ENCODE measurements at regions not wholly inside any gene's neighbourhood (a gene's known extent, or its start where the extent isn't known, plus 50 kb on each side); places are given as distances from the start of the nearest gene placed in this dataset.

GRCh38 chr21:16378525-16378924 lies 648.7 kb downstream of the USP25 start:
- H3K4me3 ChIP-seq (ENCODE audit: control insufficient read depth in 1 of 7, extremely low read depth in 1 of 7, insufficient read depth in 4 of 7, low read depth in 2 of 7, low read length in 6 of 7), result no peak overlapping the region
- ChIA-PET CTCF (no interaction called here), POLR2A (no interaction called here)
- H3K4me1 ChIP-seq (ENCODE audit: control extremely low read depth in 1 of 4, control insufficient read depth in 4 of 4, insufficient read depth in 4 of 4, low read length in 3 of 4), result no peaks in the 10 kb centered on the region
- 100% methylated on average over 1 of the region's 3 CpGs for WGBS (ENCODE audit: insufficient coverage)
- no peak for DNase-seq
- H3K27ac ChIP-seq (ENCODE audit: insufficient read depth in 1 of 2, low read depth in 1 of 2, low read length in 2 of 2, poor library complexity in 1 of 2, severe bottlenecking in 2 of 2), result no peak overlapping the region
- H3K9me3 ChIP-seq (ENCODE audit: control extremely low read depth in 1 of 5, control insufficient read depth in 4 of 5, insufficient read depth in 2 of 5, low read depth in 1 of 5, low read length in 4 of 5), result no peaks in the 10 kb centered on the region
- H3K27me3 ChIP-seq (replicated peaks in 2 of 5; ENCODE audit: control insufficient read depth in 4 of 5, insufficient read depth in 5 of 5, low read length in 4 of 5), result no peaks in the 10 kb centered on the region
- peaks cover 0 to 2% (median 0%) of the 10 kb centered on the region in 4 experiments for H3K36me3 ChIP-seq (ENCODE audit: control insufficient read depth in 4 of 4, insufficient read depth in 4 of 4, low read length in 3 of 4)

- no peaks in the 10 kb centered on the region for H3K4me1 ChIP-seq (ENCODE audit: control extremely low read depth in 1 of 4, control insufficient read depth in 4 of 4, insufficient read depth in 4 of 4, low read length in 3 of 4)
- WGBS (ENCODE audit: insufficient coverage), result 100% methylated on average over 4 of the region's 4 CpGs
- ChIA-PET POLR2A (no interaction called here), CTCF (no interaction called here)
- H3K9me3 ChIP-seq (ENCODE audit: control extremely low read depth in 1 of 5, control insufficient read depth in 4 of 5, insufficient read depth in 2 of 5, low read depth in 1 of 5, low read length in 4 of 5), result peaks cover 0 to 5% (median 0%) of the 10 kb centered on the region in 5 experiments
- no peak overlapping the region for H3K4me3 ChIP-seq (ENCODE audit: control insufficient read depth in 1 of 7, extremely low read depth in 1 of 7, insufficient read depth in 4 of 7, low read depth in 2 of 7, low read length in 6 of 7)
- peaks cover 0 to 7% (median 0%) of the 10 kb centered on the region in 4 experiments for H3K36me3 ChIP-seq (ENCODE audit: control insufficient read depth in 4 of 4, insufficient read depth in 4 of 4, low read length in 3 of 4)
- DNase-seq, result no peak
- H3K27me3 ChIP-seq (replicated peaks in 2 of 5; ENCODE audit: control insufficient read depth in 4 of 5, insufficient read depth in 5 of 5, low read length in 4 of 5), result no peaks in the 10 kb centered on the region
- no peak overlapping the region for H3K27ac ChIP-seq (ENCODE audit: insufficient read depth in 1 of 2, low read depth in 1 of 2, low read length in 2 of 2, poor library complexity in 1 of 2, severe bottlenecking in 2 of 2)
Measured at GRCh38 chr21:16388291-16388690, 658.5 kb downstream of the USP25 start.

- ChIA-PET CTCF (no interaction called here), POLR2A (no interaction called here)
- H3K9me3 ChIP-seq (ENCODE audit: control extremely low read depth in 1 of 5, control insufficient read depth in 4 of 5, insufficient read depth in 2 of 5, low read depth in 1 of 5, low read length in 4 of 5), result peaks cover 0 to 5% (median under 1%) of the 10 kb centered on the region in 5 experiments
- H3K4me1 ChIP-seq (ENCODE audit: control extremely low read depth in 1 of 4, control insufficient read depth in 4 of 4, insufficient read depth in 4 of 4, low read length in 3 of 4), result no peaks in the 10 kb centered on the region
- peaks cover 0 to 7% (median 0%) of the 10 kb centered on the region in 4 experiments for H3K36me3 ChIP-seq (ENCODE audit: control insufficient read depth in 4 of 4, insufficient read depth in 4 of 4, low read length in 3 of 4)
- WGBS (ENCODE audit: insufficient coverage), result 100% methylated on average over 2 of the region's 2 CpGs
- H3K4me3 ChIP-seq (ENCODE audit: control insufficient read depth in 1 of 7, extremely low read depth in 1 of 7, insufficient read depth in 4 of 7, low read depth in 2 of 7, low read length in 6 of 7), result no peak overlapping the region
- no peak overlapping the region for H3K27ac ChIP-seq (ENCODE audit: insufficient read depth in 1 of 2, low read depth in 1 of 2, low read length in 2 of 2, poor library complexity in 1 of 2, severe bottlenecking in 2 of 2)
- no peak for DNase-seq
- H3K27me3 ChIP-seq (replicated peaks in 2 of 5; ENCODE audit: control insufficient read depth in 4 of 5, insufficient read depth in 5 of 5, low read length in 4 of 5), result no peaks in the 10 kb centered on the region
Measured at GRCh38 chr21:16388911-16389560, 659.3 kb downstream of the USP25 start.

- no peak for DNase-seq
- ChIA-PET POLR2A (no interaction called here), CTCF (no interaction called here)
- Histone ChIP-seq H3K27ac (ENCODE audit: insufficient read depth in 1 of 2, low read depth in 1 of 2, low read length in 2 of 2, poor library complexity in 1 of 2, severe bottlenecking in 2 of 2) (no peak overlapping the region), H3K27me3 (replicated peaks in 2 of 5; ENCODE audit: control insufficient read depth in 4 of 5, insufficient read depth in 5 of 5, low read length in 4 of 5) (no peaks in the 10 kb centered on the region), H3K36me3 (ENCODE audit: control insufficient read depth in 4 of 4, insufficient read depth in 4 of 4, low read length in 3 of 4) (peaks cover 0 to 7% (median 0%) of the 10 kb centered on the region in 4 experiments), H3K4me3 (ENCODE audit: control insufficient read depth in 1 of 7, extremely low read depth in 1 of 7, insufficient read depth in 4 of 7, low read depth in 2 of 7, low read length in 6 of 7) (no peak overlapping the region), H3K9me3 (ENCODE audit: control extremely low read depth in 1 of 5, control insufficient read depth in 4 of 5, insufficient read depth in 2 of 5, low read depth in 1 of 5, low read length in 4 of 5) (peaks cover 0 to 6% (median 2%) of the 10 kb centered on the region in 5 experiments), H3K4me1 (ENCODE audit: control extremely low read depth in 1 of 4, control insufficient read depth in 4 of 4, insufficient read depth in 4 of 4, low read length in 3 of 4) (no peaks in the 10 kb centered on the region)
- WGBS (ENCODE audit: insufficient coverage), result 97% methylated on average over 2 of the region's 2 CpGs
Measured at GRCh38 chr21:16389643-16390042, 659.9 kb downstream of the USP25 start.

- no peak for DNase-seq
- peaks cover 0 to 7% (median 0%) of the 10 kb centered on the region in 4 experiments for H3K36me3 ChIP-seq (ENCODE audit: control insufficient read depth in 4 of 4, insufficient read depth in 4 of 4, low read length in 3 of 4)
- CTCF ChIA-PET, result interaction anchor here (0.9 to 1.2 kb wide), 2 partner anchors 31 to 38 kb away, joined by 3 read pairs; no protein-coding TSS in a partner anchor
- POLR2A ChIA-PET, result no interaction called here
- peaks cover 1 to 17% (median 13%) of the 10 kb centered on the region in 5 experiments for H3K9me3 ChIP-seq (ENCODE audit: control extremely low read depth in 1 of 5, control insufficient read depth in 4 of 5, insufficient read depth in 2 of 5, low read depth in 1 of 5, low read length in 4 of 5)
- H3K27ac ChIP-seq (ENCODE audit: insufficient read depth in 1 of 2, low read depth in 1 of 2, low read length in 2 of 2, poor library complexity in 1 of 2, severe bottlenecking in 2 of 2), result no peak overlapping the region
- H3K27me3 ChIP-seq (replicated peaks in 2 of 5; ENCODE audit: control insufficient read depth in 4 of 5, insufficient read depth in 5 of 5, low read length in 4 of 5), result no peaks in the 10 kb centered on the region
- no peaks in the 10 kb centered on the region for H3K4me1 ChIP-seq (ENCODE audit: control extremely low read depth in 1 of 4, control insufficient read depth in 4 of 4, insufficient read depth in 4 of 4, low read length in 3 of 4)
- 75% methylated on average over 2 of the region's 2 CpGs for WGBS (ENCODE audit: insufficient coverage)
- no peak overlapping the region for H3K4me3 ChIP-seq (ENCODE audit: control insufficient read depth in 1 of 7, extremely low read depth in 1 of 7, insufficient read depth in 4 of 7, low read depth in 2 of 7, low read length in 6 of 7)
Measured at GRCh38 chr21:16395285-16395684, 665.5 kb downstream of the USP25 start.

GRCh38 chr21:16402752-16403151 lies 673.0 kb downstream of the USP25 start:
- H3K9me3 ChIP-seq (ENCODE audit: control extremely low read depth in 1 of 5, control insufficient read depth in 4 of 5, insufficient read depth in 2 of 5, low read depth in 1 of 5, low read length in 4 of 5), result peaks cover 0 to 9% (median 2%) of the 10 kb centered on the region in 5 experiments
- H3K4me1 ChIP-seq (ENCODE audit: control extremely low read depth in 1 of 4, control insufficient read depth in 4 of 4, insufficient read depth in 4 of 4, low read length in 3 of 4), result no peaks in the 10 kb centered on the region
- no peak for DNase-seq
- H3K27me3 ChIP-seq (replicated peaks in 2 of 5; ENCODE audit: control insufficient read depth in 4 of 5, insufficient read depth in 5 of 5, low read length in 4 of 5), result no peaks in the 10 kb centered on the region
- no peaks in the 10 kb centered on the region for H3K36me3 ChIP-seq (ENCODE audit: control insufficient read depth in 4 of 4, insufficient read depth in 4 of 4, low read length in 3 of 4)
- POLR2A ChIA-PET, result no interaction called here
- CTCF ChIA-PET, result no interaction called here
- no peak overlapping the region for H3K27ac ChIP-seq (ENCODE audit: insufficient read depth in 1 of 2, low read depth in 1 of 2, low read length in 2 of 2, poor library complexity in 1 of 2, severe bottlenecking in 2 of 2)
- H3K4me3 ChIP-seq (ENCODE audit: control insufficient read depth in 1 of 7, extremely low read depth in 1 of 7, insufficient read depth in 4 of 7, low read depth in 2 of 7, low read length in 6 of 7), result no peak overlapping the region

GRCh38 chr21:16404776-16405175 lies 675.0 kb downstream of the USP25 start:
- POLR2A ChIA-PET, result interaction anchor here (0.5 kb wide), 1 partner anchor 9 kb away, joined by 6 read pairs; no protein-coding TSS in a partner anchor
- H3K4me1 ChIP-seq (ENCODE audit: control extremely low read depth in 1 of 4, control insufficient read depth in 4 of 4, insufficient read depth in 4 of 4, low read length in 3 of 4), result no peaks in the 10 kb centered on the region
- H3K9me3 ChIP-seq (ENCODE audit: control extremely low read depth in 1 of 5, control insufficient read depth in 4 of 5, insufficient read depth in 2 of 5, low read depth in 1 of 5, low read length in 4 of 5), result peaks cover 0 to 9% (median 2%) of the 10 kb centered on the region in 5 experiments
- no peak overlapping the region for H3K4me3 ChIP-seq (ENCODE audit: control insufficient read depth in 1 of 7, extremely low read depth in 1 of 7, insufficient read depth in 4 of 7, low read depth in 2 of 7, low read length in 6 of 7)
- no peaks in the 10 kb centered on the region for H3K36me3 ChIP-seq (ENCODE audit: control insufficient read depth in 4 of 4, insufficient read depth in 4 of 4, low read length in 3 of 4)
- no CpG with 5 or more reads among the region's 1 CpG for WGBS (ENCODE audit: insufficient coverage)
- CTCF ChIA-PET, result no interaction called here
- no peak overlapping the region for H3K27ac ChIP-seq (ENCODE audit: insufficient read depth in 1 of 2, low read depth in 1 of 2, low read length in 2 of 2, poor library complexity in 1 of 2, severe bottlenecking in 2 of 2)
- no peaks in the 10 kb centered on the region for H3K27me3 ChIP-seq (replicated peaks in 2 of 5; ENCODE audit: control insufficient read depth in 4 of 5, insufficient read depth in 5 of 5, low read length in 4 of 5)
- no peak for DNase-seq
